Panc1 (cell line): ENCODE measurements at regions not wholly inside any gene's neighbourhood (a gene's known extent, or its start where the extent isn't known, plus 50 kb on each side); places are given as distances from the start of the nearest gene placed in this dataset.

Experiments
- CTCF ChIP-seq: fragments of 450-650 bp; IDR thresholded peaks from 2 replicates; pipeline ENCODE4 v1.5.1; 2017; ENCODE audit warnings: mild to moderate bottlenecking
- POLR2AphosphoS5 ChIP-seq: IDR thresholded peaks from 2 replicates; pipeline ENCODE4 v1.6.1; 2012; ENCODE audit warnings: mild to moderate bottlenecking, low read depth, low read length, moderate library complexity
- REST ChIP-seq, 2 experiments: IDR thresholded peaks; 2 replicates each; pipeline ENCODE4 v1.6.1; 2011 to 2012; ENCODE audit warnings: low read depth in 2 of 2, control low read depth in 1 of 2, low read length in 1 of 2, mild to moderate bottlenecking in 1 of 2, moderate library complexity in 1 of 2; ENCODE audit not compliant: insufficient read depth in 1 of 2
- SIN3A ChIP-seq: IDR thresholded peaks from 2 replicates; pipeline ENCODE4 v1.6.1; 2012; ENCODE audit warnings: low read depth, mild to moderate bottlenecking, low read length, moderate library complexity, borderline replicate concordance; ENCODE audit not compliant: insufficient read depth
- TCF7L2 ChIP-seq: IDR thresholded peaks from 2 replicates; pipeline ENCODE4 v1.6.1; 2011; ENCODE audit warnings: mild to moderate bottlenecking, low read depth, low read length, inconsistent platforms

GRCh38 chr5:33312571-33313549 is 127.9 kb upstream of the TARS1 start:
- TF ChIP-seq CTCF (no peak), REST (IDR thresholded peaks at IDR 0.05; ENCODE audit: insufficient read depth in 1 of 2, low read depth in 2 of 2, low read length in 1 of 2) (no peak), POLR2AphosphoS5 (no peak), SIN3A (no peak), TCF7L2 (no peak)
